ENCODE measurements at regions not wholly inside any gene's neighbourhood (a gene's known extent, or its start where the extent isn't known, plus 50 kb on each side); places are given as distances from the start of the nearest gene placed in this dataset.

- no peak for TF ChIP-seq CTCF (IDR thresholded peaks at IDR 0.05)
- no peak for TF ChIP-seq ZFX (IDR thresholded peaks at IDR 0.05; ENCODE audit: borderline replicate concordance)
These were observed 228.5 kb downstream of the FZD1 start for GRCh38 chr7:91492773-91493172.

All from 22Rv1 (cell line).